Right forelimb (tissue), 1 donor: ENCODE measurements at regions not wholly inside any gene's neighbourhood (a gene's known extent, or its start where the extent isn't known, plus 50 kb on each side); places are given as distances from the start of the nearest gene placed in this dataset.

Experiments
- DNase-seq: peaks from one replicate; pipeline ENCODE4 v3.0.0-alpha.2; 2018

- no peak for DNase-seq
Observed at GRCh38 chr12:4223273-4223845, 50.2 kb upstream of the CCND2 start.

GRCh38 chr12:4221258-4221620, 52.3 kb upstream of the CCND2 start:
- DNase-seq, result no peak

GRCh38 chr12:4220536-4221257, 52.9 kb upstream of the CCND2 start:
- no peak for DNase-seq

GRCh38 chr12:4217091-4217490, 56.5 kb upstream of the CCND2 start:
- DNase-seq, result no peak

- DNase-seq, result no peak
Observed at GRCh38 chr12:4216187-4216927, 57.2 kb upstream of the CCND2 start.

GRCh38 chr12:4215229-4216186, 58.1 kb upstream of the CCND2 start:
- DNase-seq, result no peak

- DNase-seq, result no peak
Observed at GRCh38 chr12:4214877-4215228, 58.7 kb upstream of the CCND2 start.

- no peak for DNase-seq
Observed at GRCh38 chr12:4213471-4213870, 60.1 kb upstream of the CCND2 start.

GRCh38 chr12:4212845-4213244, 60.7 kb upstream of the CCND2 start:
- no peak for DNase-seq

GRCh38 chr12:4211372-4211771, 62.2 kb upstream of the CCND2 start:
- no peak for DNase-seq

- no peak for DNase-seq
Observed at GRCh38 chr12:4210183-4210582, 63.4 kb upstream of the CCND2 start.

GRCh38 chr12:4206470-4206869, 67.1 kb upstream of the CCND2 start:
- no peak for DNase-seq

- DNase-seq, result no peak
Observed at GRCh38 chr12:4203772-4204376, 69.7 kb upstream of the CCND2 start.

- no peak for DNase-seq
Observed at GRCh38 chr12:4202918-4203317, 70.6 kb upstream of the CCND2 start.

GRCh38 chr12:4202487-4202886, 71.1 kb upstream of the CCND2 start:
- no peak for DNase-seq

GRCh38 chr12:4201333-4202100, 72.0 kb upstream of the CCND2 start:
- no peak for DNase-seq

GRCh38 chr12:4197922-4198763, 75.4 kb upstream of the CCND2 start:
- DNase-seq, result no peak

- no peak for DNase-seq
Observed at GRCh38 chr12:4196805-4197420, 76.6 kb upstream of the CCND2 start.

- DNase-seq, result no peak
Observed at GRCh38 chr12:4194668-4195067, 78.9 kb upstream of the CCND2 start.

- no peak for DNase-seq
Observed at GRCh38 chr12:4193821-4194220, 79.7 kb upstream of the CCND2 start.

- no peak for DNase-seq
Observed at GRCh38 chr12:4191642-4192041, 81.9 kb upstream of the CCND2 start.
